GM18499 (cell line): ENCODE measurements at regions not wholly inside any gene's neighbourhood (a gene's known extent, or its start where the extent isn't known, plus 50 kb on each side); places are given as distances from the start of the nearest gene placed in this dataset.
"Not testable (repeated sequence)": the region's sequence is repeated elsewhere in the genome, so short reads cannot be mapped to it uniquely, and the experiment has no call there.

Experiments
- ATAC-seq: cut with Tn5 transposase; IDR thresholded peaks from one replicate; pipeline ENCODE4 v1.9.1; 2021; ENCODE audit warnings: moderate number of reproducible peaks; ENCODE audit not compliant: insufficient read depth, unreplicated experiment

- no peak for ATAC-seq
Measured at GRCh38 chr12:68387338-68387737, 55.2 kb upstream of the MDM1 start.

- ATAC-seq: no peak
Measured at GRCh38 chr12:68389305-68389704, 57.1 kb upstream of the MDM1 start.

DNA sequence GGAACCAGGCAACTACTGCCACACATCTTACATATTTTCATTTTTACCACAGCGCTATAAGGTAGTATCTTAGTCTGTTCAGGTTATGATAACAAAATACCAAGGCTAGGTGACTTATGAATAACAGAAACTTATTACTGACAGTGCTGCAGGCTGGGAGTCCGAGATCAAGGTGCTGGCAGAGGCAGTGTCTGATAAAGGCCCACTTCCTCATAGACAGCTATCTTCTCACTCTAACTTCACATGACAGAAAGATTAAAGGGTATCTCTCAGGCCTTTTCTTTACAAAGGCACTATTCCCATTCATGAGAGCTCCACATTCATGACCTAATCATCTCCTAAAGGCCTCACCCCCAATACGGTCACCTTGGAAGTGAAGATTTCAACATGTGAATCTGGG, 59.8 kb upstream of the MDM1 start:
- ATAC-seq: no peak

DNA sequence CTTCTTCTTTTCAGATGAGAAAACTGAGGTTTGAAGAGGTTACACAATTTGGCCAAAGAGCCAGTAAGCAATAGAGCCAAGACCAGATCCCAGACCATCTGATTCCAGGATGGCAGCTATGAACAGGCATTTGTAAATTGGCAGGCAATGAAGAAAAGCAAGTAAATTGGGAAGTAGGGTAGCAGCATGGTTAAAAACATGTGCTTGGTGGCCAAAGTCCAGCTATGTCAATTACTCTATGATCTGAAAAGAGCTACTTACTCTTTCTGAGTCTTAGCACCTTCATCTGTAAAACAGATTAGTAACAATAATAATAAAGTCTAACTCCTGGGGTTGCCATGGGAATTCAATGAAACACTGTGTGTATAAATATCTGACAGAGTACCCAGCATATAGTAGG, 60.2 kb upstream of the MDM1 start:
- no peak for ATAC-seq

GRCh38 chr12:68393417-68393816, 61.3 kb upstream of the MDM1 start:
- no peak for ATAC-seq

DNA sequence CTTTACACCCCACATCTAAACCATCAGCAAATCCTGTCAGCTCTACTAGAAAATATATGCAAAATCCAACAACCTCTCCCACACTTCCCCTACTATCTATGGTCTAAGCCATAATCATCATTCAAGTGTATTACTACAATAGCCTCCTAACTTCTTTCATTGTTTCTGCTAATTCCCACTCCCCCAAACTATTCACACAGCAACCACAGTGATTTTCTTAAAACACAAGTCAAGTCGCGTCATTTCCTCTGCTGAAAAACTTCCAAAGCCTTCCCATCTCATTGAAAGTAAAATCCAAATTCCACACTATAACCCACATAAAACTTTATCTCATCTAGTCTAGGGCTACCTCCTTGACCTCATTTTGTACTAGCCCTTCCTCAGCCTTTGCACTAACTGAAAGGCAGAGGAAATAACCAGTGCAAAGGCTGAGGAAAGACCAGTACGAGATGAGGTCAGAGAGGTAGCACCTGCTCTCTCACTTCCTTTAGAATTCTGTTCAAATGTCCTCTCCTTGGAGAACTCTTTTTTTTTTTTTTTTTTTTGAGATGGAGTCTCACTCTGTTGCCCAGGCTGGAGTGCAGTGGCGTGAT, 65.5 kb upstream of the MDM1 start:
- ATAC-seq: no peak

DNA sequence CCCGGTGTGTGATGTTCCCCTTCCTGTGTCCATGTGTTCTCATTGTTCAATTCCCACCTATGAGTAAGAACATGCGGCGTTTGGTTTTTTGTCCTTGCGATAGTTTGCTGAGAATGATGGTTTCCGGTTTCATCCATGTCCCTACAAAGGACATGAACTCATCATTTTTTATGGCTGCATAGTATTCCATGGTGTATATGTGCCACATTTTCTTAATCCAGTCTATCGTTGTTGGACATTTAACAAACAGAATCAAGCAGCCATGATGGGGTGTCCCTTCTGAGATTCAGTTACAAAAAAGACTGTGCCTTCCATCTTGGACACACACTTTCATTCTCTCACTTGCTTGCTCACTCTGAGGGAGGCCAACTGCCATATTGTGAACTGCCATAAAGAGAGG, 66.5 kb upstream of the MDM1 start:
- ATAC-seq: not testable (repeated sequence)

GRCh38 chr12:68400226-68400829, 68.2 kb upstream of the MDM1 start:
- no peak for ATAC-seq

DNA sequence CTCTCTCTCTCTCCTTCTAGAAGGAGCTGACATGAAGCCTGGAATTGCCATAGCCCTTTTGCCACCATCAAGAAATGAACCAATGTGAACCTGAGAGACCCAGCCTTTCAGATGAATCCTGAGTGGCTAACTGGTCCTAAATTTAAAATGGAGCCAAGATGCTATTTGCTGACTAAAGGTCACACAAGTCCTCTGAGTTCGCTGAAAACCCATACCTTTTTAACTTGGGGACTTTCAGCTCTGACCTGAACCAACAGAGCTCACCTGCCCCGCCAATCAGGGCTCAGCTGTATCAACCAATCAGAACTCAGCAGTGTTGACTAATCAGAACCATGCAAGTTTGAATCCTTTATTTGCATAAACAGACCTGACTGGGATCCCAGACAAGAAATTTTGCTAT, 70.3 kb upstream of the MDM1 start:
- no peak for ATAC-seq

- ATAC-seq: no peak
Measured at GRCh38 chr12:68403296-68403695, 71.1 kb upstream of the MDM1 start.

GRCh38 chr12:68403711-68404110, 71.5 kb upstream of the MDM1 start:
- no peak for ATAC-seq

GRCh38 chr12:68405343-68405781, 73.2 kb upstream of the MDM1 start:
- no peak for ATAC-seq

GRCh38 chr12:68406134-68406576, 74.0 kb upstream of the MDM1 start:
- no peak for ATAC-seq

DNA sequence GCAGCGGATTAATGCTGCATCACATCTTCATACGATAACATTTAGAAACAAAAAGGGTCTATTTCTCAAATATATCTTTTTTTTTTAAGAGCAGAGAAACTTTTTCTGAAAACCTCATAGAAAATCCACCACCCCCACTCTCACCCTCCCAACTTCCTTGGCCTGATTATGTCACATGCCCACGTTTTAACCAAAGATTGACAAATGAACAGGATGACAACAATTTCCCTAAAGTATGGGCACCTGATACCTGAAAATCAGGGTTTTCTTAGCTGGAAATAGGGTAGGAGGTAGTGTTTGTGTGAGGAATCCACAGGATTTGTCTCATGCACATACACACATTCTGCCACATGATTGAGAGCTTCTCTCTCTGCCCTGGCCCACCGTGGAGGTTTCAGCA, 74.7 kb upstream of the MDM1 start:
- no peak for ATAC-seq

DNA sequence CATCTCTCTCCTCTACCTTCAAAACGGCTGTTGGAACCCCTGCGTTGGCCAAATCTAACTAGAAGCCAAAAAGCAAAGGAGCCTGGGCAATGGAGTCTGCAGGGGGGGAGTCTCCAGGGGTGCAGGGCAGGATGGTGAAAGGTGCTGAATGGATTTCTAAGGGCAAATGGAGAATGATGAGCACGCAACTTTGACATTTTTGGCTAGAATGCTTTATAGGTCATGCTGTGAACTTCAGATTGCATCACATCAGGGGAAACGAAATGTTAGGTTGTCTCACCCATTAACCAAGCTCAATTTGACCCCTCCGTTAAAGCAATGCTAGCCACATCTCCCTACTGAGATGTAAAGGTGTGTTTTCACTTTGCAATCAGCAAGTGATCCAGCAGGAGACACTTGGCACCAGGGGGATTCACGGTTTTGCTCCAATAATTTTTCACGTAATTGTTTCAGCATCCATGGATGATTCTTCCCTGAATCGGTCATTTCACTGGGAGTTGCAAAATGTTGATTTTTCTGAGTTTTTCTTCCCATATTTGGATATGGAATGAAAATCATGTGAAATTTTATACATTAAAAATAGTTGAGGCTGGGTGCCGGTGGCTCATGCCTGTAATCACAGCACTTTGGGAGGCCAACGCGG, 78.0 kb upstream of the MDM1 start:
- no peak for ATAC-seq

- no peak for ATAC-seq
Measured at GRCh38 chr12:68411371-68411770, 79.2 kb upstream of the MDM1 start.

DNA sequence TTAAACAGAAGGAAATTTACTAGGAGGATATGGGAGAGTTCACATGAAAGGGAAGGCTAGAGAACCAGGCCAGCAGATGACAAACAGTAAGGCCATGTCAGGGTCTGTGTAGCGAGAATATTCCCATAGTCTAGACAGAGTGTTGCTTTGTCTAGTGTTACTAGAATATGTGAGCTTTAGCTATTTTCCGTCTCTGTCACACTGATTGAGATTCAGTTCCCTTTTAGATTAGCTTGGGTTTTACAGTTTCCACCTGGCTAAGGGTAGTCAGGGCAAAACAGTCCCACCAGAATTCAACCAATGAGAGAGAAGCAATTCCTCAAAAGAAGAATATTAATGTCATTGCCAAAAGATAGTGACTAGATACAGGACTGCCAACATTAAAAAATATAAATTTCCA, 82.8 kb upstream of the MDM1 start:
- no peak for ATAC-seq

DNA sequence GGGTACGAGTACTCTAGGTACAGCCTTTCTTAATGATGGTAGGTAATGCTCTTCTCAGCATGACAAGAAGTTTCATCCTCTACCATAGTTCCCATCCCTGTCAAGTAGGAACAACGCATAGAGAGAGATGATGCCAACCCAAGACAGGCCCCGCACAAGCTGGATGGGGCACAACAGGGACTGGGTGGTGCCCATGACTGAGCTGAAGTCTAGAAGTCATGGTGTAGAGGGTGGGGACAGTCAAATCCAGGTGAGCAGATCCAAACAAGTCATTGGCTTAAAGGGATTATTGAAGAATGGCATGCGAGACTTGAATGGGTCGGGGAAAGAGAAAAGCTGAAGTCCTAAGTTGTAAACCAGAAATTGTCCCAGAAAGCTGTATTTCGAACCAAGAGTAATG, 84.2 kb upstream of the MDM1 start:
- no peak for ATAC-seq

GRCh38 chr12:68416826-68417225, 84.7 kb upstream of the MDM1 start:
- no peak for ATAC-seq

- no peak for ATAC-seq
Measured at GRCh38 chr12:68418137-68418460, 85.9 kb upstream of the MDM1 start.

DNA sequence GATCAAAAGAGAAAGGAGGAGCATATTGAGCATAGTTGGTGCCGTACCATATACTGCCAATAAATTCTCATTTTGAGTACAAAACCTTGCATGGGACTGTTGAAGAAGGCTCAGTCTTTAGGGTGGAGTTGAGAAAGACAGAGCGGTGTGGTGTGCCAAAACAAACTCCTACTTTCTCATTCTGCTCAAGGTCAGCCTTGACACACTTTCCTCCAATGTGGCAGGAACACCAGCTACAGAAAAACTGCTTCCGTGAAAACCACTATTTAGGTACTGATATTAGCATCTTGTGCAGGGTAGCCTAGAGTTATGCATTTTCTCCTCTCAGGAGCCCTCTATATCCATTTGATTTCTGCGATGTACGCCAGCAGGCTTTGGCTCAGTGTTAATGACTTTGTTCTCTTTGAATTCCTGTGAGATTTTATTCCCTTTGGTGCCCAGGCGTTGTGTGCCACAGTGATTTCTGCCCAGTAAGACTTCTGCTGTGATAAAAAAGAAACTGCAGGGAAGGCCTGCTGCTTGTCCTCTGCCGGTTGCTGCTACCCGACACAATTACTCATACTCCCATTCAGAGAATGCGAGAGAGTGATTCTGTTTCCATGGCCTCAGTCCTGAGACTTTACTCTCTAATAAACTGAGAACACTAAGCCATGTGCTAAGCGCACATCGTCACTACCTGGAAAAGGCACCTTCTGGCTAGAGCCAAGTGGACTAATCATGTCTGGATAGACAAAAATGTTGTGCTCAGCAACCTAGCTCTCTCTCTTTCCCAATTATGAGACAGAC, 88.3 kb upstream of the MDM1 start:
- ATAC-seq: no peak
